Peyer's patch (tissue), 4 donors: ENCODE measurements at regions not wholly inside any gene's neighbourhood (a gene's known extent, or its start where the extent isn't known, plus 50 kb on each side); places are given as distances from the start of the nearest gene placed in this dataset.

Experiments used
- POLR2A ChIP-seq, 2 donors: fragments of 450-650 bp; IDR thresholded peaks; one replicate each; pipeline ENCODE4 v1.5.1; 2017; ENCODE audit warnings: antibody characterized with exemption in 2 of 2, mild to moderate bottlenecking in 2 of 2, moderate library complexity in 2 of 2
- TF ChIP-seq, protein P1 (sequence below), 6 experiments: fragments of 450-650 bp in 4 of 6; fragments of 200-600 bp in 2 of 6; sonication (generic) in 1 of 6; IDR thresholded peaks; one replicate each; pipeline ENCODE4 v1.5.1; 2017 to 2019; ENCODE audit warnings: antibody characterized with exemption in 6 of 6, mild to moderate bottlenecking in 3 of 6, moderate library complexity in 1 of 6

GRCh38 chr1:88013485-88013884, 670.6 kb upstream of the PKN2 start:
- TF ChIP-seq, protein P1, sequence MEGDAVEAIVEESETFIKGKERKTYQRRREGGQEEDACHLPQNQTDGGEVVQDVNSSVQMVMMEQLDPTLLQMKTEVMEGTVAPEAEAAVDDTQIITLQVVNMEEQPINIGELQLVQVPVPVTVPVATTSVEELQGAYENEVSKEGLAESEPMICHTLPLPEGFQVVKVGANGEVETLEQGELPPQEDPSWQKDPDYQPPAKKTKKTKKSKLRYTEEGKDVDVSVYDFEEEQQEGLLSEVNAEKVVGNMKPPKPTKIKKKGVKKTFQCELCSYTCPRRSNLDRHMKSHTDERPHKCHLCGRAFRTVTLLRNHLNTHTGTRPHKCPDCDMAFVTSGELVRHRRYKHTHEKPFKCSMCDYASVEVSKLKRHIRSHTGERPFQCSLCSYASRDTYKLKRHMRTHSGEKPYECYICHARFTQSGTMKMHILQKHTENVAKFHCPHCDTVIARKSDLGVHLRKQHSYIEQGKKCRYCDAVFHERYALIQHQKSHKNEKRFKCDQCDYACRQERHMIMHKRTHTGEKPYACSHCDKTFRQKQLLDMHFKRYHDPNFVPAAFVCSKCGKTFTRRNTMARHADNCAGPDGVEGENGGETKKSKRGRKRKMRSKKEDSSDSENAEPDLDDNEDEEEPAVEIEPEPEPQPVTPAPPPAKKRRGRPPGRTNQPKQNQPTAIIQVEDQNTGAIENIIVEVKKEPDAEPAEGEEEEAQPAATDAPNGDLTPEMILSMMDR (IDR thresholded peaks at IDR 0.05): no peak
- TF ChIP-seq POLR2A (IDR thresholded peaks at IDR 0.05): no peak
